ENCODE measurements at regions not wholly inside any gene's neighbourhood (a gene's known extent, or its start where the extent isn't known, plus 50 kb on each side); places are given as distances from the start of the nearest gene placed in this dataset.
"Not testable (repeated sequence)": the region's sequence is repeated elsewhere in the genome, so short reads cannot be mapped to it uniquely, and the experiment has no call there.

DNA sequence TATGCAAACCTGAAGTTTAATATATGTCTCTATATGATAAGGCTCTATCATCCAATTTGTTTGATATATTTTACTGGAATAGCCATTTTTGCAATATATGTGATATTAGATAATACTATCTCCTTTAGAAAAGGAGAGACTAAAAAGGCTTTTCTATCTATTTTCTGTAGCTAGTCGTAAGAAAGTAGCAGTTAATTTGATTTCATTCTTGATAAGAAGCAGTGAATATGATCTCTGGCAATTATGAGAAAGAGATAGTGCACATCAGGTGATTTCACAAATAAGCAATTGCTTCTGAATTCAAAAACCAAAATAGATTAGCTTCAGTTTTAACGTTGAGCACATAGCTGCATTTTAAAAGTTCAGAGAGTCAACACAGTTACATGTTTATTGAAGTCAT lies 1318.4 kb downstream of the CDH8 start:
- H3K27ac Mint-ChIP-seq = no peak overlapping the region
- H3K9me3 Mint-ChIP-seq = peaks cover 8% of the 10 kb centered on the region
- no peak for DNase-seq (ENCODE audit: low spot score in 2 of 2)
- no peaks in the 10 kb centered on the region for H3K4me1 Mint-ChIP-seq
- H3K36me3 Mint-ChIP-seq = no peaks in the 10 kb centered on the region
- no peaks in the 10 kb centered on the region for H3K27me3 Mint-ChIP-seq
- ATAC-seq (ENCODE audit: low read depth) = no peak
- H3K4me3 Mint-ChIP-seq = no peak overlapping the region

DNA sequence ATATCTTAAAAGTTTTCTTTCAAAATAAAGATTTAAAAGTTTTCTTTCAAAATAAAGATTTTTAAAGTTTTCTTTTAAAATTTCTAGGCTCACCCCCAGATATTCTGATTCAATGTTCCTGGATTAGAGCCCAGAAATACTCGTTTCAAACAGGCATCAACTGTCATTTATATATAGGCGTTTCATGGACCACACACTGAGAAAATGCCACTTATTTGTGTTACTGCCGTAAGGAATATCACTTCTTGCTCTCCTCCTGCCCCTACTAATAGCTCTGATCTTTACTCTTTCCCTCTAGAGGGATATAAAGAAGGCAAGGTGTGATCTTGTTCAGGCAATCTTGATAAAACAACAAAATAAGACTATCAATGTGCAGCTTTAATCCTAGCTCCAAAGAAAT lies 1324.1 kb downstream of the CDH8 start:
- no peak overlapping the region for H3K27ac Mint-ChIP-seq

DNA sequence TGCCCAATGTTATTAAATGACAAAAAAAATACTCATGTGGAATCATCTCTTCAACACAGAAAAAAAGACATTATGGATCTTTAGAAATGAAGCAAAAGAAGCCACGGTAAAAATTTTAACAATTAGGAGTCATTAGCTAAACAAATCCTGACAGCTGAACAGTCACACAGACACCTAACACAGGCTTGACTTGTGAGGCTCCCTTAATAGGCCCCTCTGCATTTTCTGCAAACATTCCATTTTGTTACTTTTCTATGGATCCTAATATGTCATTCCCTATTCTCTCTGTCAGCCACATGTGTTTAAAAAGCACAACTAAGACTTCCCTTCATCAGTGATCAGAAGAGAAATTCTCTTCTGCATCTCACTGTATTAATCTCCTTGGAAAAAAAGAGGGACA lies 1331.5 kb downstream of the CDH8 start:
- Mint-ChIP-seq H3K27me3 (no peaks in the 10 kb centered on the region), H3K4me1 (no peaks in the 10 kb centered on the region), H3K4me3 (no peak overlapping the region), H3K9me3 (peaks cover 5% of the 10 kb centered on the region), H3K27ac (no peak overlapping the region), H3K36me3 (no peaks in the 10 kb centered on the region)
- ATAC-seq (ENCODE audit: low read depth) (no peak), DNase-seq (ENCODE audit: low spot score in 2 of 2) (no peak)

More for the DNA sequence above, 1324.1 kb downstream of the CDH8 start:
- Mint-ChIP-seq H3K27me3 (no peaks in the 10 kb centered on the region), H3K9me3 (peaks cover 6% of the 10 kb centered on the region), H3K4me1 (no peaks in the 10 kb centered on the region), H3K4me3 (no peak overlapping the region), H3K36me3 (no peaks in the 10 kb centered on the region)
- DNase-seq (ENCODE audit: low spot score in 2 of 2) (no peak), ATAC-seq (ENCODE audit: low read depth) (no peak)

DNA sequence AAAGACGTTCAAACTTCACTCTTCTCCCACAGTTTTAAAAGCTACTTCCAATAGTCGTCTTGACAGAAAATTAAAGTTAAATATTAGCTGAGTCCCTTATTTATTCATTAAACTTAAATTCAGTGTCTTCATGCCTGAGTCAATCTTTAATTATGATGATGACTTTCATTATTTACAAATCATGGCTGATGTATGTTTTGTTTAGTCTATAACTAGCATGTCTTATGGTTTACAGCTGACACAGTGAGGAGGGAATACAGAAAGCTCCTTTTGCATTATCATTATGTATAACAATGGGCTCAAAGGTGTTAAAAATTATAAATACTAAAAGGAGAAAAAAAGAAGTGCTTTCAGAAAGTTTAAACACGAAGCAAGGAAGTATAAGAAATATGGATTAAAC lies 1333.1 kb downstream of the CDH8 start:
- Mint-ChIP-seq H3K4me1 (no peaks in the 10 kb centered on the region), H3K27me3 (no peaks in the 10 kb centered on the region), H3K27ac (no peak overlapping the region), H3K36me3 (no peaks in the 10 kb centered on the region), H3K4me3 (no peak overlapping the region), H3K9me3 (peaks cover 2% of the 10 kb centered on the region)
- ATAC-seq (ENCODE audit: low read depth) (no peak), DNase-seq (ENCODE audit: low spot score in 2 of 2) (no peak)

DNA sequence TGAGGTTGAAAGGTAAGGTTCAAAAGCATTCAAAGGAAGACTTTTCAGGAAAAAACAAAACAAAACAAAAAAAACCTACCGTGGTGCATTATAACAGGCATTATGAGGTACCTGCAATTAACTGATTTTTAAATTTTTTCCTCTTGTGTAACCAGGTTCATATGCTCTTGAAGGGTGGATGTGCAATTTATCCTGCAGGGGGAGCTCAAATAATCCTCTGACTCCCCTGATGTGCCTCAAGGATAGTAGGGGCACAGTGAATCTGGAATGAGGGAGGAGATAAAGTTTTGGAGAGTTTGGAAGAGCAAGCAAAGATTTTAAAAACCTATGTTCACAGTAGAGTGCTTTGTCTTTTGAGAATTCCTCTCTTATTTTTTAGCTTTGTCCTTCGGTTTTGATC lies 1349.4 kb downstream of the CDH8 start:
- Mint-ChIP-seq H3K36me3 (no peaks in the 10 kb centered on the region), H3K9me3 (peaks cover 9% of the 10 kb centered on the region), H3K4me1 (no peaks in the 10 kb centered on the region), H3K4me3 (no peak overlapping the region), H3K27me3 (no peaks in the 10 kb centered on the region), H3K27ac (no peak overlapping the region)
- DNase-seq (ENCODE audit: low spot score in 2 of 2) (no peak), ATAC-seq (ENCODE audit: low read depth) (no peak)

DNA sequence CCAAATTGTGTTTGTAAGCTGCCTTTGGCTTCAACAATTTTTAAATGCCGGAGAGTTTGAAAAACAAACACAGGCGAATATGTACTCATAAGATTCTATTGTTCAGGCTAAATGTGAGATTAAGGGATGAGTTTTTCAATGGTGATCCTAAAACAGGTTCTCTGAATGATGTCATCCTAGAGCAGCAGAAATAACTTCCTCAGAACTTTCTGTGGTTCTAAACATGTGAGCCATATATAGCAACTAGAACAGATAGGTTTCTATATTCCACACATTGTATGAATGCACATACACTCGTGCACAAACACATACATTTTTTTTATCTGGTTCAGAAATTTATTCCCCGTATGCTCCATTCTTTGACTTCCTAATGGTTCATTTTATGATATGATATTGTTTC lies 1352.2 kb downstream of the CDH8 start:
- Mint-ChIP-seq H3K4me3 (no peak overlapping the region), H3K27me3 (no peaks in the 10 kb centered on the region), H3K4me1 (no peaks in the 10 kb centered on the region), H3K36me3 (no peaks in the 10 kb centered on the region), H3K9me3 (peaks cover 12% of the 10 kb centered on the region), H3K27ac (no peak overlapping the region)
- no peak for DNase-seq (ENCODE audit: low spot score in 2 of 2)
- no peak for ATAC-seq (ENCODE audit: low read depth)

DNA sequence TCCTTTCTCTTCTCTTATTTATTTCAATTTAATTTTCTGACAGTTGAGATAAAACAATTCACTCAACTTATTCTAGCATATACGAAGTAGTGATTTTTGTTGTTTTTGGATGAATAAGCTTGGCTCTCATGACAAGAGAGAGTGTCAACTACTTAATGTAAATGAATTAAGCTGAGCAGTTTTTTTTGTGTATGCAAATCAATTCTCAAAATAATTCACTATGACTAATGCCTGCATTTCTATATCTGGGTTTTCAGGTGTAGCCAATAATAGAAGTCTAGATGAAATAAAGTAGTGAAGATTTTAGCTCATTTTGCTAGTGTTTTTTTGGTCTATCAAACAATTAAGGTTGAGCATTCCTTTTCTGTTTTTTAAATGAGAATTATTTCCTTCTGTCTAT lies 1354.0 kb downstream of the CDH8 start:
- H3K27ac Mint-ChIP-seq = no peak overlapping the region
- DNase-seq (ENCODE audit: low spot score in 2 of 2) (no peak), ATAC-seq (ENCODE audit: low read depth) (no peak)
- H3K4me1 Mint-ChIP-seq = no peaks in the 10 kb centered on the region
- peaks cover 9% of the 10 kb centered on the region for H3K9me3 Mint-ChIP-seq
- H3K36me3 Mint-ChIP-seq = no peaks in the 10 kb centered on the region
- H3K27me3 Mint-ChIP-seq = no peaks in the 10 kb centered on the region
- H3K4me3 Mint-ChIP-seq = no peak overlapping the region

DNA sequence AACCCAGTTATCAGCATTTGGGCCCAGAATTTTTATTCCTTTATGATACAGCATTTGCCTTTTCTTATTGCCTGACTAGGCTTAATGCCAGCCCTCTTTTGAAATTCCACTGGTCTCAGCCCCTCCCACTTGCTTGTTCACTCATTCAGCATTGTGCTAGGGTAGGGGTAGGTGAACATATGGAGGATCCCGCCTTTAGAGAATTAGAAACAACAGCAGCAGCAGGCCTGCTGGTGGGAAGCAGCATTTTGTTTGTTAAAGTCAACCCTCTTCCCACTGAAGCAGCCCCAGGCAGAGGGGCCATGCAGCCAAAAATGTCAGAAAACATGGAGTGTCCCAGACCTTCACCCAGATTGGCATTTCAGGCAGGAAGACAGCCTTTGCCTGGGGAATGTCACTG lies 1355.2 kb downstream of the CDH8 start:
- no peak for DNase-seq (ENCODE audit: low spot score in 2 of 2)
- Mint-ChIP-seq H3K27me3 (no peaks in the 10 kb centered on the region), H3K4me3 (no peak overlapping the region), H3K36me3 (no peaks in the 10 kb centered on the region), H3K27ac (no peak overlapping the region), H3K4me1 (no peaks in the 10 kb centered on the region), H3K9me3 (peaks cover 6% of the 10 kb centered on the region)
- no peak for ATAC-seq (ENCODE audit: low read depth)

DNA sequence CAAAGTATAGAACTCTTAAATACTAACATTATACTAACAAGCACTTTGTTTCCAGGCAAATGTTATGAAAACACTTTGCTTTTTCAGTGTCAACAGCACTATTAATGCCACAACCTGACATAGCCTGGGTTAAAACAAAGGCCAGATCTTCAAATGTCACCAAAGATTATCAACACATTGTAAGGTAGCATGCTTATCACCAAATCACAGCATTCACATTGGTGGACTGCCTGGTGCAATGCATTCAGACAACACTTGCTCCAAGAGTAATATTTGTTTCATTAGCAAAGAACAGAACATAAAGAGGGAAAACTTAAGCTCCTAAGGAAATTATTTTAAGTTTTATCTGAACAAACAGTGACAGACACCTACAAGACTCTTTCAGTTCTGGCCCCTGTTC lies 1361.2 kb downstream of the CDH8 start:
- Mint-ChIP-seq H3K4me3 (no peak overlapping the region), H3K36me3 (no peaks in the 10 kb centered on the region), H3K27me3 (no peaks in the 10 kb centered on the region), H3K4me1 (no peaks in the 10 kb centered on the region), H3K9me3 (peaks cover 4% of the 10 kb centered on the region), H3K27ac (no peak overlapping the region)
- no peak for ATAC-seq (ENCODE audit: low read depth)
- DNase-seq (ENCODE audit: low spot score in 2 of 2) = no peak

DNA sequence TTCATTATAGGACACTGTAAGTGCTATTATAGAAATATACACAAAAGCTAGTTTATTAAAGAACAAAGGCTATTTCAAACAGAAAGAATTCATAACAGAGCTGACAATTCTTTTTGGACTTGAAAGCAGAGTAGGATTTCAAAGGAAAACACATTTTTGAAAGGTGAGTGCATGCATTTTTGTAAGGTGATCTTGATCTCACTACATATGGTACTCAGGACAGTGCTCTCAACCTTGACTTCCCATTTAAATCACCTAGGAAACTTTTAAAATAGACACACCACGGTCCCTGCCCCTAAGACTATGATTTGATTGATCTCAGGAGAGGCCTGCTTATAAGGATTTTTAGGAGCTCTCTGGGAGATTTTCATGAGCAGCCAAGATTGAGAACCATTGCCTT lies 1362.0 kb downstream of the CDH8 start:
- H3K27me3 Mint-ChIP-seq = no peaks in the 10 kb centered on the region
- DNase-seq (ENCODE audit: low spot score in 2 of 2) = no peak
- H3K9me3 Mint-ChIP-seq = peaks cover 4% of the 10 kb centered on the region
- H3K27ac Mint-ChIP-seq = no peak overlapping the region
- H3K36me3 Mint-ChIP-seq = no peaks in the 10 kb centered on the region
- H3K4me1 Mint-ChIP-seq = no peaks in the 10 kb centered on the region
- ATAC-seq (ENCODE audit: low read depth) = no peak
- no peak overlapping the region for H3K4me3 Mint-ChIP-seq

DNA sequence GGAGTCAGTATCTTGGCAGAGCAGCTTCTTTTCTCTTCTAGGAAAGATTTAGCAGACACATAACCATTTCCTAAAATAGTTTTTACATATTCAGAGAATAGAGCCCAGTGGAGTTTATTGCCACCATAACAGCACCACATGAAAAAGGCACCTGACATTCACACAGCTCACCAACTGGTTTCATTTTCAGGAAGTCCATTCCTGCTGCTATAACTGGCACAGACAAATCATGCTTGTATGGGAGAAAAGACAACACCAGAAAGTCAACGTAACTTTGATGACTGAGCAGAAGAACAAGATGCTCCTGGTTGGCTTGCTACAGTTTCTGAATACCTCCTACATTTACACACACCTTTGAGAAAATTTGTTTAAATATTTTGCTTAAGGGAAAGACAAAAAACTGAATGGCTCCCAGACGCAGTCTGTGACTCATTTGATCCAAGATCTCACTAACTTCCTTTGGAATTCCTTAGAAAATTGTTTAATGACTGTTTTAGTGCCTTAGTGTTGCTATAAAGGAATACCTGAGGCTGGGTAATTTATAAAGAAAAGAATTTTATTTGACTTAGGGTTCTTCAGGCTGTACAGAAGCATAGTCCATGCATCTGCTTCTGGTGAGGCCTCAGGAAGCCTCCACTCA lies 1380.6 kb downstream of the CDH8 start:
- ATAC-seq (ENCODE audit: low read depth) (no peak), DNase-seq (ENCODE audit: low spot score in 2 of 2) (no peak)
- Mint-ChIP-seq H3K27ac (no peak overlapping the region), H3K9me3 (peaks cover 2% of the 10 kb centered on the region), H3K36me3 (no peaks in the 10 kb centered on the region), H3K4me1 (no peaks in the 10 kb centered on the region), H3K4me3 (no peak overlapping the region), H3K27me3 (no peaks in the 10 kb centered on the region)

DNA sequence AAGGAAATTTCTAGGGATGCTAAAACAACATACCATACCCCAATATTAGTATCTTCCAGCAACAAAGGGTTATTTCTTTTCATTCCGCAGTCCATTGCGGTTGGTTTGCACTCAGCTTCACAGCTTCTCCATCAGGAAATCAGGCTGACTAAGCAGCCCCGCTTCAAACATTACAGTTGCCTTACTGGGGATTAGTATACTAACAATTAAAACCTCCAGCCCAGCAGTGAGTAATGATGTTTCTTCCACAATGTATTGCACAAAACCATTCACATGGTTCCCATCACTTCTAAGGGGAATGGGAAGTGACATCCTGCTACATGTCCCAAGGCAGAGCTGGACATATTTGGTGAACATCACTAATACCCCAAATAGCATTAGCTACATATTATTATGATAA lies 1384.9 kb downstream of the CDH8 start:
- Mint-ChIP-seq H3K4me1 (no peaks in the 10 kb centered on the region), H3K4me3 (no peak overlapping the region), H3K9me3 (peaks cover 2% of the 10 kb centered on the region), H3K36me3 (no peaks in the 10 kb centered on the region), H3K27ac (no peak overlapping the region), H3K27me3 (no peaks in the 10 kb centered on the region)
- DNase-seq (ENCODE audit: low spot score in 2 of 2) (no peak), ATAC-seq (ENCODE audit: low read depth) (no peak)

DNA sequence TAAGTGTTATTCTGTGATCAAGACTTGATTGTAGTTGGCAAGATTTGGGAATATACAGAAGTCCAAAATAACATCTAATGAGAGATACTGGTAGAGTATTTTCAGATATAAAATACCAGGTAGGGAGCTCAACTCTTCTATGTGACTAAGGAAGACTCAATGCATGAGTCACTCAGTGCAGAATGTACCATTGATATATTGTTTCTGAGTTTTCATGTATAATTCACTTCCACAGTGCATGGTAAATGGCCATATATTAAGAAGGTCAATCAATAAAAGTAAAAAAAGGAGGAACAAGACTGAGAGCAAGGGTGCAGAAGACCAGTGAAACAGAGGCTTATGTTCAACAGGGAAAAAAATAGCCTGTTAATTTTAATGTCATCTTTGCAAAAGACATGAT lies 1387.9 kb downstream of the CDH8 start:
- H3K27ac Mint-ChIP-seq = no peak overlapping the region
- H3K36me3 Mint-ChIP-seq = no peaks in the 10 kb centered on the region
- H3K27me3 Mint-ChIP-seq = no peaks in the 10 kb centered on the region
- DNase-seq (ENCODE audit: low spot score in 2 of 2) (no peak), ATAC-seq (ENCODE audit: low read depth) (no peak)
- peaks cover under 1% of the 10 kb centered on the region for H3K9me3 Mint-ChIP-seq
- no peak overlapping the region for H3K4me3 Mint-ChIP-seq
- no peaks in the 10 kb centered on the region for H3K4me1 Mint-ChIP-seq

DNA sequence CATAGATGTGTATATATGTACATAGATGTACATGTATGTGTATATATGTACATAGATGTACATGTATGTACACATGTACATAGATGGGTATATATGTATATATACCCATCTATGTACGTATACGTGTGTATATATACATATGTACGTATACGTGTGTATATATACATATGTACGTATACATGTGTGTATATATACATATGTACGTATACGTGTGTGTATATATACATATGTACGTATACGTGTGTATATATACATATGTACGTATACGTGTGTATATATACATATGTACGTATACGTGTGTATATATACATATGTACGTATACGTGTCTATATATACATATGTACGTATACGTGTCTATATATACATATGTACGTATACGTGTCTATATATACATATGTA lies 1388.8 kb downstream of the CDH8 start:
- ATAC-seq (ENCODE audit: low read depth); DNase-seq (ENCODE audit: low spot score in 2 of 2): not testable (repeated sequence)

DNA sequence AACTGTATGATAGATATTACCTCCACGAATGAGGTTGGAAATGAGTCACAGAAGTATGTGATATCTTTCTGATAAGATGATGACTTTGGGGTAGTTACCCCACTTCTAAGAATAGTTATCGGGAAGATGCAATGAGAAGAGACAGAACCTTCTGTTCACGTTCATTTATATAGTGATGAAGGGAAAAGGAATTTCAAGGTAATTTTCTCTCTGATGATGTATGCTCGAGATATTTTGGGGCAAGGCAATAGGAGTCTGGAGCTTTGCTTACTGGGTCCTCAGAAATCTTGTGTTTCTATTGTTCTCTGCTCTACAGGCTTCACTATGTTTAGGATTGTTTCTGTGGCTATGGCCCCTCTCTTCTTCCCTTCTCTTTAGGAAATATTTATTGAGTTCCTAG lies 1389.6 kb downstream of the CDH8 start:
- Mint-ChIP-seq H3K9me3 (peaks cover 2% of the 10 kb centered on the region), H3K27ac (no peak overlapping the region), H3K36me3 (no peaks in the 10 kb centered on the region), H3K4me3 (no peak overlapping the region), H3K27me3 (no peaks in the 10 kb centered on the region), H3K4me1 (no peaks in the 10 kb centered on the region)
- DNase-seq (ENCODE audit: low spot score in 2 of 2) = no peak
- ATAC-seq (ENCODE audit: low read depth) = no peak

More for the DNA sequence above, 1388.8 kb downstream of the CDH8 start:
- not testable (repeated sequence) for H3K4me3 Mint-ChIP-seq, H3K9me3 Mint-ChIP-seq, H3K27me3 Mint-ChIP-seq, H3K27ac Mint-ChIP-seq, H3K36me3 Mint-ChIP-seq, H3K4me1 Mint-ChIP-seq

All from memory B cell (primary cell).